C4-2B (cell line): ENCODE measurements at regions not wholly inside any gene's neighbourhood (a gene's known extent, or its start where the extent isn't known, plus 50 kb on each side); places are given as distances from the start of the nearest gene placed in this dataset.

Source experiments
- CTCF ChIP-seq: fragments of 450-650 bp; conservative IDR thresholded peaks from 2 replicates; pipeline ENCODE4 v1.5.1; 2017; ENCODE audit warnings: mild to moderate bottlenecking
- ZFX ChIP-seq: fragments of 450-650 bp; IDR thresholded peaks from 2 replicates; pipeline ENCODE4 v1.6.1; 2017

- TF ChIP-seq CTCF (no peak), ZFX (no peak)
Observed at GRCh38 chrX:114268643-114269042, 315.2 kb upstream of the HTR2C start.
